ENCODE measurements at regions not wholly inside any gene's neighbourhood (a gene's known extent, or its start where the extent isn't known, plus 50 kb on each side); places are given as distances from the start of the nearest gene placed in this dataset.

- Histone ChIP-seq H3K79me2 (ENCODE audit: low read length) (no peaks in the 10 kb centered on the region), H3K9me3 (replicated peaks; ENCODE audit: insufficient read depth, low read length) (no peaks in the 10 kb centered on the region), H3K36me3 (replicated peaks; ENCODE audit: insufficient read depth, low read length) (no peaks in the 10 kb centered on the region), H3K4me1 (ENCODE audit: low read length) (no peaks in the 10 kb centered on the region), H3K9ac (ENCODE audit: low read length) (no peak overlapping the region), H3K27me3 (replicated peaks; ENCODE audit: insufficient read depth, low read length) (no peaks in the 10 kb centered on the region), H3K4me2 (ENCODE audit: low read depth, low read length) (no peak overlapping the region), H3K9me2 (replicated peaks; ENCODE audit: insufficient read depth, low read length) (no peaks in the 10 kb centered on the region), H3K27ac (ENCODE audit: low read length) (no peak overlapping the region), H3F3A (ENCODE audit: insufficient read depth, low read length) (no peaks in the 10 kb centered on the region), H3K4me3 (ENCODE audit: low read length) (no peak overlapping the region), H2AFZ (ENCODE audit: low read length) (no peak overlapping the region), H4K20me1 (ENCODE audit: insufficient read depth, low read length) (no peaks in the 10 kb centered on the region)
- no peak for DNase-seq
- TF ChIP-seq, protein P1, sequence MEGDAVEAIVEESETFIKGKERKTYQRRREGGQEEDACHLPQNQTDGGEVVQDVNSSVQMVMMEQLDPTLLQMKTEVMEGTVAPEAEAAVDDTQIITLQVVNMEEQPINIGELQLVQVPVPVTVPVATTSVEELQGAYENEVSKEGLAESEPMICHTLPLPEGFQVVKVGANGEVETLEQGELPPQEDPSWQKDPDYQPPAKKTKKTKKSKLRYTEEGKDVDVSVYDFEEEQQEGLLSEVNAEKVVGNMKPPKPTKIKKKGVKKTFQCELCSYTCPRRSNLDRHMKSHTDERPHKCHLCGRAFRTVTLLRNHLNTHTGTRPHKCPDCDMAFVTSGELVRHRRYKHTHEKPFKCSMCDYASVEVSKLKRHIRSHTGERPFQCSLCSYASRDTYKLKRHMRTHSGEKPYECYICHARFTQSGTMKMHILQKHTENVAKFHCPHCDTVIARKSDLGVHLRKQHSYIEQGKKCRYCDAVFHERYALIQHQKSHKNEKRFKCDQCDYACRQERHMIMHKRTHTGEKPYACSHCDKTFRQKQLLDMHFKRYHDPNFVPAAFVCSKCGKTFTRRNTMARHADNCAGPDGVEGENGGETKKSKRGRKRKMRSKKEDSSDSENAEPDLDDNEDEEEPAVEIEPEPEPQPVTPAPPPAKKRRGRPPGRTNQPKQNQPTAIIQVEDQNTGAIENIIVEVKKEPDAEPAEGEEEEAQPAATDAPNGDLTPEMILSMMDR (IDR thresholded peaks at IDR 0.05; ENCODE audit: low read length) = no peak
- TF ChIP-seq EZH2 (optimal IDR thresholded peaks at IDR 0.05; ENCODE audit: low read depth, low read length) (no peak), EZH2phosphoT487 (IDR thresholded peaks at IDR 0.05; ENCODE audit: low read length) (no peak)
Observed at GRCh38 chrX:82764521-82764920, 743.6 kb upstream of the POU3F4 start.

- H3K9me2 ChIP-seq (replicated peaks; ENCODE audit: insufficient read depth, low read length) = no peaks in the 10 kb centered on the region
- no peaks in the 10 kb centered on the region for H3K79me2 ChIP-seq (ENCODE audit: low read length)
- no peaks in the 10 kb centered on the region for H3K36me3 ChIP-seq (replicated peaks; ENCODE audit: insufficient read depth, low read length)
- H3K4me3 ChIP-seq (ENCODE audit: low read length) = no peak overlapping the region
- no peaks in the 10 kb centered on the region for H3F3A ChIP-seq (ENCODE audit: insufficient read depth, low read length)
- no peak overlapping the region for H3K27ac ChIP-seq (ENCODE audit: low read length)
- DNase-seq = no peak
- H3K4me1 ChIP-seq (ENCODE audit: low read length) = no peaks in the 10 kb centered on the region
- H4K20me1 ChIP-seq (ENCODE audit: insufficient read depth, low read length) = no peaks in the 10 kb centered on the region
- no peak overlapping the region for H3K9ac ChIP-seq (ENCODE audit: low read length)
- no peak overlapping the region for H3K4me2 ChIP-seq (ENCODE audit: low read depth, low read length)
- no peaks in the 10 kb centered on the region for H3K27me3 ChIP-seq (replicated peaks; ENCODE audit: insufficient read depth, low read length)
- H2AFZ ChIP-seq (ENCODE audit: low read length) = no peak overlapping the region
- no peaks in the 10 kb centered on the region for H3K9me3 ChIP-seq (replicated peaks; ENCODE audit: insufficient read depth, low read length)
- TF ChIP-seq EZH2 (optimal IDR thresholded peaks at IDR 0.05; ENCODE audit: low read depth, low read length) = no peak
- TF ChIP-seq, protein P1 (IDR thresholded peaks at IDR 0.05; ENCODE audit: low read length) = no peak
- TF ChIP-seq EZH2phosphoT487 (IDR thresholded peaks at IDR 0.05; ENCODE audit: low read length) = no peak
Observed at GRCh38 chrX:82765811-82766210, 742.3 kb upstream of the POU3F4 start.

- H4K20me1 ChIP-seq (ENCODE audit: insufficient read depth, low read length) = no peaks in the 10 kb centered on the region
- no peaks in the 10 kb centered on the region for H3K79me2 ChIP-seq (ENCODE audit: low read length)
- H3K36me3 ChIP-seq (replicated peaks; ENCODE audit: insufficient read depth, low read length) = no peaks in the 10 kb centered on the region
- TF ChIP-seq EZH2phosphoT487 (IDR thresholded peaks at IDR 0.05; ENCODE audit: low read length) = no peak
- TF ChIP-seq, protein P1 (IDR thresholded peaks at IDR 0.05; ENCODE audit: low read length) = no peak
- no peak for TF ChIP-seq EZH2 (optimal IDR thresholded peaks at IDR 0.05; ENCODE audit: low read depth, low read length)
- H3K9ac ChIP-seq (ENCODE audit: low read length) = no peak overlapping the region
- H3K9me2 ChIP-seq (replicated peaks; ENCODE audit: insufficient read depth, low read length) = no peaks in the 10 kb centered on the region
- H3K4me1 ChIP-seq (ENCODE audit: low read length) = no peaks in the 10 kb centered on the region
- H3K4me3 ChIP-seq (ENCODE audit: low read length) = no peak overlapping the region
- H3K9me3 ChIP-seq (replicated peaks; ENCODE audit: insufficient read depth, low read length) = no peaks in the 10 kb centered on the region
- no peak overlapping the region for H2AFZ ChIP-seq (ENCODE audit: low read length)
- DNase-seq = no peak
- no peak overlapping the region for H3K27ac ChIP-seq (ENCODE audit: low read length)
- H3F3A ChIP-seq (ENCODE audit: insufficient read depth, low read length) = no peaks in the 10 kb centered on the region
- no peaks in the 10 kb centered on the region for H3K27me3 ChIP-seq (replicated peaks; ENCODE audit: insufficient read depth, low read length)
- no peak overlapping the region for H3K4me2 ChIP-seq (ENCODE audit: low read depth, low read length)
Observed at GRCh38 chrX:82775426-82775825, 732.7 kb upstream of the POU3F4 start.

Measured in MM.1S (cell line).